Transverse colon (tissue), 4 donors: ENCODE measurements at regions not wholly inside any gene's neighbourhood (a gene's known extent, or its start where the extent isn't known, plus 50 kb on each side); places are given as distances from the start of the nearest gene placed in this dataset.

Experiments
- CTCF ChIP-seq, 5 experiments: fragments of 200-600 bp in 3 of 5; fragments of 450-650 bp in 2 of 5; sonication (generic) in 3 of 5; IDR thresholded peaks; 1 replicate in 2 of 5; 2 replicates in 3 of 5; pipeline ENCODE4 v1.5.1; 2016 to 2017; ENCODE audit warnings: antibody characterized with exemption in 5 of 5, inconsistent platforms in 3 of 5, mild to moderate bottlenecking in 2 of 5, moderate library complexity in 1 of 5
- POLR2AphosphoS5 ChIP-seq, 3 donors: sonication (generic); formaldehyde crosslinking; IDR thresholded peaks; one replicate each; pipeline ENCODE4 v1.6.1; 2016; ENCODE audit warnings: antibody characterized with exemption in 3 of 3

DNA sequence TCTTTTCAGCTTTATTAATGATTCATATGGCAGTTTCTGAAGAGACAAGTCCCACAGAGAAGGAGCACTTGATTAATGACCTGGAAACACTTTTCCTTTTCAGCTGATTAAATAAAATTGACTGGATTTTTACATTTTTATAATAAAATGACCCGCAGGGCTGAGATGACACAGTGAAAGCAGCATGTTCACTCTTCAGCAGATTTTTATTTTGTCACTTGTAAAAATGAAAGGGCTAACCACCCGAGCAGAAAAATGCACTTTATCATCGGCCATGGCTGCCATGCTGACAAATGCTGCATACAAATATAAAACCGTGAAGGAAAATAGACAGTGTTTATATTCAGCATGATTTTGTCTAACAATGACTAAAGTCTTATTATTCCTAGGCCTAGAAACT is 321.6 kb upstream of the ITGA1 start:
- TF ChIP-seq CTCF (IDR thresholded peaks at IDR 0.05) (no peak), POLR2AphosphoS5 (IDR thresholded peaks at IDR 0.05) (no peak)
